ENCODE measurements at regions not wholly inside any gene's neighbourhood (a gene's known extent, or its start where the extent isn't known, plus 50 kb on each side); places are given as distances from the start of the nearest gene placed in this dataset.

DNA sequence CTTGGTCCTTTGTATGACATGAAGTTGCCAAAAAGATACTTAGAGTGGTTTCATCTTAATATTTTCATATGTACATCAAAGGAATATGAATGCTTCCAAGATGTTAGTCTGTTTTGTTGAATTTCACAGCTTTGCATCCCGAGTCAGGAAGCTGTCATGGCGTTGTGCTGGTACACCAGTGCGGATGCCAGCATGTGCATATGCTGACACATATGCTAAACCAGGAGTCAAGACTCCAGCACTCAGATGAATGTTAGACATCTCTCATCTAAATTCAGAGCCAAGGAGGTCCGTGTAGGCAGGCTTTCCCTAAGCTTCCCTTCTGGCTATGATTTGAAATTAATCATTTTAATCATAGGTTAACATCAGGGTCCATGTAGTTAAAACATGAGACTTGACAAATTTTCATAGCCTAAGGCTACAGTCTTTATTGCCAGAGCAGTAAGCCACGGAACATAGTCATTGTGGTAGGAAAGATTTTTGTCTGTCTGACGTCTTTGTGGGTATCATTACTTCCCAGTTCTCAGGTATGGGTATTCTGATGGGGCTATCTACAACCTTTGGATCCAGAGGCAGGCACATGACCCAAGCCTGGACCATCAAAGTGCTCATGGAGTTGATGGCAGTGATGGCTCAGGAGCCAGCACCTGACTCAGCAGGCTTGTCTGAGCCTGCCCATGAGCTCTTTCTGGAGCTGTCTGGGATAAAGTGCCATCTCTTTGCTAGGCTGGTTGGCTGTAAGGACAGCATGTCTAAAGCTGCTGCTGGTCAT lies 246.1 kb downstream of the KCNRG start:
- ATAC-seq = no peak
- TF ChIP-seq, protein P1, sequence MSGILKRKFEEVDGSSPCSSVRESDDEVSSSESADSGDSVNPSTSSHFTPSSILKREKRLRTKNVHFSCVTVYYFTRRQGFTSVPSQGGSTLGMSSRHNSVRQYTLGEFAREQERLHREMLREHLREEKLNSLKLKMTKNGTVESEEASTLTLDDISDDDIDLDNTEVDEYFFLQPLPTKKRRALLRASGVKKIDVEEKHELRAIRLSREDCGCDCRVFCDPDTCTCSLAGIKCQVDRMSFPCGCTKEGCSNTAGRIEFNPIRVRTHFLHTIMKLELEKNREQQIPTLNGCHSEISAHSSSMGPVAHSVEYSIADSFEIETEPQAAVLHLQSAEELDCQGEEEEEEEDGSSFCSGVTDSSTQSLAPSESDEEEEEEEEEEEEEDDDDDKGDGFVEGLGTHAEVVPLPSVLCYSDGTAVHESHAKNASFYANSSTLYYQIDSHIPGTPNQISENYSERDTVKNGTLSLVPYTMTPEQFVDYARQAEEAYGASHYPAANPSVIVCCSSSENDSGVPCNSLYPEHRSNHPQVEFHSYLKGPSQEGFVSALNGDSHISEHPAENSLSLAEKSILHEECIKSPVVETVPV (CRISPR knock-in tag; IDR thresholded peaks at IDR 0.05) = no peak
- TF ChIP-seq TOX (CRISPR knock-in tag; IDR thresholded peaks at IDR 0.05; ENCODE audit: borderline replicate concordance) (no peak), ZNF565 (CRISPR knock-in tag; conservative IDR thresholded peaks at IDR 0.05; ENCODE audit: low read depth) (no peak), TCF4 (CRISPR knock-in tag; IDR thresholded peaks at IDR 0.05; ENCODE audit: borderline replicate concordance) (no peak), BACH2 (CRISPR knock-in tag; IDR thresholded peaks at IDR 0.05; ENCODE audit: borderline replicate concordance) (no peak), ESRRG (CRISPR knock-in tag; IDR thresholded peaks at IDR 0.05) (no peak), ZFP3 (CRISPR knock-in tag; IDR thresholded peaks at IDR 0.05) (no peak)
- TF ChIP-seq, protein P2, sequence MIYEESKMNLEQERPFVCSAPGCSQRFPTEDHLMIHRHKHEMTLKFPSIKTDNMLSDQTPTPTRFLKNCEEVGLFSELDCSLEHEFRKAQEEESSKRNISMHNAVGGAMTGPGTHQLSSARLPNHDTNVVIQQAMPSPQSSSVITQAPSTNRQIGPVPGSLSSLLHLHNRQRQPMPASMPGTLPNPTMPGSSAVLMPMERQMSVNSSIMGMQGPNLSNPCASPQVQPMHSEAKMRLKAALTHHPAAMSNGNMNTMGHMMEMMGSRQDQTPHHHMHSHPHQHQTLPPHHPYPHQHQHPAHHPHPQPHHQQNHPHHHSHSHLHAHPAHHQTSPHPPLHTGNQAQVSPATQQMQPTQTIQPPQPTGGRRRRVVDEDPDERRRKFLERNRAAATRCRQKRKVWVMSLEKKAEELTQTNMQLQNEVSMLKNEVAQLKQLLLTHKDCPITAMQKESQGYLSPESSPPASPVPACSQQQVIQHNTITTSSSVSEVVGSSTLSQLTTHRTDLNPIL (CRISPR knock-in tag; IDR thresholded peaks at IDR 0.05; ENCODE audit: low read depth) = no peak
- TF ChIP-seq, protein P3, sequence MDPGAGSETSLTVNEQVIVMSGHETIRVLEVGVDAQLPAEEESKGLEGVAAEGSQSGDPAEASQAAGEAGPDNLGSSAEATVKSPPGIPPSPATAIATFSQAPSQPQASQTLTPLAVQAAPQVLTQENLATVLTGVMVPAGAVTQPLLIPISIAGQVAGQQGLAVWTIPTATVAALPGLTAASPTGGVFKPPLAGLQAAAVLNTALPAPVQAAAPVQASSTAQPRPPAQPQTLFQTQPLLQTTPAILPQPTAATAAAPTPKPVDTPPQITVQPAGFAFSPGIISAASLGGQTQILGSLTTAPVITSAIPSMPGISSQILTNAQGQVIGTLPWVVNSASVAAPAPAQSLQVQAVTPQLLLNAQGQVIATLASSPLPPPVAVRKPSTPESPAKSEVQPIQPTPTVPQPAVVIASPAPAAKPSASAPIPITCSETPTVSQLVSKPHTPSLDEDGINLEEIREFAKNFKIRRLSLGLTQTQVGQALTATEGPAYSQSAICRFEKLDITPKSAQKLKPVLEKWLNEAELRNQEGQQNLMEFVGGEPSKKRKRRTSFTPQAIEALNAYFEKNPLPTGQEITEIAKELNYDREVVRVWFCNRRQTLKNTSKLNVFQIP (CRISPR knock-in tag; IDR thresholded peaks at IDR 0.05; ENCODE audit: borderline replicate concordance, low read depth) = no peak

DNA sequence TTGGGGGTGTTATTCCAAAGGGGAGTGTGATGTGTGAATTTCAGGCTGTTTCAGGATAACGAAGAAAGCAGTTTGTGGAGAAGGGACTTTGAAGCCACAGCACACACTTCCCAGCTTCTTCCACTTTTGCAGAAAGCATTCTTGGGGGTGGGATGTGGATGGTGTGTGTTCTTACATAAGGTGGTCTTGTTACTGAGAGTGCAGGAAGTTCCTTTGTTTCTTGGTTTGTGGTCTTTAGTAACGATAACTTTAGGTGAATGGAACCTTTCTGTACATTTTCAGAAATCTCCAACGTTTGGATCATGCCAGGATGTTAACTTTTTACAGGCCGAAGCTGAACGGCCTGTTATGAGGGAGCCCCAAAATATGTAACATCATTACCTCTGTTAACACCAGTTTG lies 251.8 kb downstream of the KCNRG start:
- TF ChIP-seq ZNF8 (CRISPR knock-in tag; IDR thresholded peaks at IDR 0.05) = no peak
- TF ChIP-seq ZNF565 (CRISPR knock-in tag; conservative IDR thresholded peaks at IDR 0.05; ENCODE audit: low read depth) = no peak
- TF ChIP-seq TOX (CRISPR knock-in tag; IDR thresholded peaks at IDR 0.05; ENCODE audit: borderline replicate concordance) = no peak
- no peak for TF ChIP-seq GLIS3 (CRISPR knock-in tag; IDR thresholded peaks at IDR 0.05)
- TF ChIP-seq CSDC2 (CRISPR knock-in tag; IDR thresholded peaks at IDR 0.05) = no peak
- TF ChIP-seq, protein P4, sequence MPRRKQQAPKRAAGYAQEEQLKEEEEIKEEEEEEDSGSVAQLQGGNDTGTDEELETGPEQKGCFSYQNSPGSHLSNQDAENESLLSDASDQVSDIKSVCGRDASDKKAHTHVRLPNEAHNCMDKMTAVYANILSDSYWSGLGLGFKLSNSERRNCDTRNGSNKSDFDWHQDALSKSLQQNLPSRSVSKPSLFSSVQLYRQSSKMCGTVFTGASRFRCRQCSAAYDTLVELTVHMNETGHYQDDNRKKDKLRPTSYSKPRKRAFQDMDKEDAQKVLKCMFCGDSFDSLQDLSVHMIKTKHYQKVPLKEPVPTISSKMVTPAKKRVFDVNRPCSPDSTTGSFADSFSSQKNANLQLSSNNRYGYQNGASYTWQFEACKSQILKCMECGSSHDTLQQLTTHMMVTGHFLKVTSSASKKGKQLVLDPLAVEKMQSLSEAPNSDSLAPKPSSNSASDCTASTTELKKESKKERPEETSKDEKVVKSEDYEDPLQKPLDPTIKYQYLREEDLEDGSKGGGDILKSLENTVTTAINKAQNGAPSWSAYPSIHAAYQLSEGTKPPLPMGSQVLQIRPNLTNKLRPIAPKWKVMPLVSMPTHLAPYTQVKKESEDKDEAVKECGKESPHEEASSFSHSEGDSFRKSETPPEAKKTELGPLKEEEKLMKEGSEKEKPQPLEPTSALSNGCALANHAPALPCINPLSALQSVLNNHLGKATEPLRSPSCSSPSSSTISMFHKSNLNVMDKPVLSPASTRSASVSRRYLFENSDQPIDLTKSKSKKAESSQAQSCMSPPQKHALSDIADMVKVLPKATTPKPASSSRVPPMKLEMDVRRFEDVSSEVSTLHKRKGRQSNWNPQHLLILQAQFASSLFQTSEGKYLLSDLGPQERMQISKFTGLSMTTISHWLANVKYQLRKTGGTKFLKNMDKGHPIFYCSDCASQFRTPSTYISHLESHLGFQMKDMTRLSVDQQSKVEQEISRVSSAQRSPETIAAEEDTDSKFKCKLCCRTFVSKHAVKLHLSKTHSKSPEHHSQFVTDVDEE (CRISPR knock-in tag; IDR thresholded peaks at IDR 0.05) = no peak
- TF ChIP-seq, protein P3 (CRISPR knock-in tag; IDR thresholded peaks at IDR 0.05; ENCODE audit: borderline replicate concordance, low read depth) = no peak
- TF ChIP-seq BACH2 (CRISPR knock-in tag; IDR thresholded peaks at IDR 0.05; ENCODE audit: borderline replicate concordance) = no peak
- no peak for TF ChIP-seq ZC3H10 (CRISPR knock-in tag; IDR thresholded peaks at IDR 0.05)
- TF ChIP-seq ZNF70 (CRISPR knock-in tag; IDR thresholded peaks at IDR 0.05) = no peak
- TF ChIP-seq PPARA (CRISPR knock-in tag; IDR thresholded peaks at IDR 0.05; ENCODE audit: borderline replicate concordance) = no peak
- TF ChIP-seq RARB (CRISPR knock-in tag; IDR thresholded peaks at IDR 0.05) = no peak
- TF ChIP-seq ARNTL (CRISPR knock-in tag; IDR thresholded peaks at IDR 0.05; ENCODE audit: borderline replicate concordance, low read depth) = no peak

DNA sequence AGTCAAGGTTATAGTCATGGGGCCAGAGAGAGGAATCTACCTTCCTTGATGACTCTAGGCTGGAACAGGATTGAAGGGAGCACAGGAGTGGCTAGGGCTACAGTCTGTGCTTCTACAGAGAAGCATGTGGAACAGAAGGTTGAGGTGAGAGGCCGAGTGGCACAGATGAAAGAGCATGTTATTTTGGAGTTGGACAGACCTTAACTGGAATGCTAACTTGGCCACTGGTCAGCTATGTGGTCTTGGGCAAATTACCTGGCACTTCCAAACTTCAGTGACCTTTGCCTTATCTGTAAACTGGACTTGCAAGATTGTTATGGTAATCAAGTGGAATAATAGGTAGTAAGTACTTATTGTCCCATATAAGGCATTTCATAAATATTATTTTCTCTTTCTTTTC lies 252.7 kb downstream of the KCNRG start:
- ATAC-seq = no peak
- TF ChIP-seq, protein P5, sequence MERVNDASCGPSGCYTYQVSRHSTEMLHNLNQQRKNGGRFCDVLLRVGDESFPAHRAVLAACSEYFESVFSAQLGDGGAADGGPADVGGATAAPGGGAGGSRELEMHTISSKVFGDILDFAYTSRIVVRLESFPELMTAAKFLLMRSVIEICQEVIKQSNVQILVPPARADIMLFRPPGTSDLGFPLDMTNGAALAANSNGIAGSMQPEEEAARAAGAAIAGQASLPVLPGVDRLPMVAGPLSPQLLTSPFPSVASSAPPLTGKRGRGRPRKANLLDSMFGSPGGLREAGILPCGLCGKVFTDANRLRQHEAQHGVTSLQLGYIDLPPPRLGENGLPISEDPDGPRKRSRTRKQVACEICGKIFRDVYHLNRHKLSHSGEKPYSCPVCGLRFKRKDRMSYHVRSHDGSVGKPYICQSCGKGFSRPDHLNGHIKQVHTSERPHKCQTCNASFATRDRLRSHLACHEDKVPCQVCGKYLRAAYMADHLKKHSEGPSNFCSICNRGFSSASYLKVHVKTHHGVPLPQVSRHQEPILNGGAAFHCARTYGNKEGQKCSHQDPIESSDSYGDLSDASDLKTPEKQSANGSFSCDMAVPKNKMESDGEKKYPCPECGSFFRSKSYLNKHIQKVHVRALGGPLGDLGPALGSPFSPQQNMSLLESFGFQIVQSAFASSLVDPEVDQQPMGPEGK (CRISPR knock-in tag; IDR thresholded peaks at IDR 0.05; ENCODE audit: borderline replicate concordance) = no peak
- TF ChIP-seq ARNTL (CRISPR knock-in tag; IDR thresholded peaks at IDR 0.05; ENCODE audit: borderline replicate concordance, low read depth) (no peak), ZFP30 (CRISPR knock-in tag; IDR thresholded peaks at IDR 0.05) (no peak), OSR1 (CRISPR knock-in tag; IDR thresholded peaks at IDR 0.05) (no peak), ZNF70 (CRISPR knock-in tag; IDR thresholded peaks at IDR 0.05) (no peak), ISL1 (CRISPR knock-in tag; IDR thresholded peaks at IDR 0.05) (no peak), ZNF565 (CRISPR knock-in tag; conservative IDR thresholded peaks at IDR 0.05; ENCODE audit: low read depth) (no peak), SNAI2 (CRISPR knock-in tag; IDR thresholded peaks at IDR 0.05) (no peak), ZC3H10 (CRISPR knock-in tag; IDR thresholded peaks at IDR 0.05) (no peak), ZFP3 (CRISPR knock-in tag; IDR thresholded peaks at IDR 0.05) (no peak), CSDC2 (CRISPR knock-in tag; IDR thresholded peaks at IDR 0.05) (no peak), ESRRG (CRISPR knock-in tag; IDR thresholded peaks at IDR 0.05) (no peak), ZNF8 (CRISPR knock-in tag; IDR thresholded peaks at IDR 0.05) (no peak)
- TF ChIP-seq, protein P1 (CRISPR knock-in tag; IDR thresholded peaks at IDR 0.05) = no peak

More for the DNA sequence above, 251.8 kb downstream of the KCNRG start:
- no peak for ATAC-seq

All from SK-N-SH treated with all-trans-retinoic acid at 6 μM for 48 hours (cell line).